Upper lobe of left lung (tissue), 6 donors: ENCODE measurements at regions not wholly inside any gene's neighbourhood (a gene's known extent, or its start where the extent isn't known, plus 50 kb on each side); places are given as distances from the start of the nearest gene placed in this dataset.

ENCODE experiments used
- ATAC-seq, 2 donors: fragments of 200-7000 bp; cut with Tn5 transposase; one replicate each; pipeline ENCODE4 v1.9.1; 2022; ENCODE audit warnings: mild to moderate bottlenecking in 2 of 2, moderate library complexity in 2 of 2; ENCODE audit not compliant: low FRiP score in 2 of 2
- DNase-seq, 2 donors: peaks; one replicate each; pipeline ENCODE4 v3.0.0-alpha.2; 2019 to 2020
- H3K27ac ChIP-seq, 4 donors: fragments of 200-600 bp; sonication (generic); one replicate each; pipeline ENCODE4 v1.5.1; 2016 to 2019
- H3K27me3 ChIP-seq, 4 donors: fragments of 200-600 bp; sonication (generic); one replicate each; pipeline ENCODE4 v1.5.1; 2017 to 2019
- H3K36me3 ChIP-seq, 4 donors: fragments of 200-600 bp; sonication (generic); one replicate each; pipeline ENCODE4 v1.5.1; 2016 to 2019
- H3K4me1 ChIP-seq, 4 donors: fragments of 200-600 bp; sonication (generic); one replicate each; pipeline ENCODE4 v1.5.1; 2018 to 2019
- H3K4me3 ChIP-seq, 4 donors: fragments of 200-600 bp; sonication (generic); one replicate each; pipeline ENCODE4 v1.5.1; 2017 to 2019; ENCODE audit warnings: mild to moderate bottlenecking in 2 of 4, moderate library complexity in 1 of 4
- H3K9me3 ChIP-seq, 4 donors: fragments of 200-600 bp; sonication (generic); one replicate each; pipeline ENCODE4 v1.5.1; 2018 to 2019
- EP300 ChIP-seq, 4 donors: sonication (generic); formaldehyde crosslinking; IDR thresholded peaks; one replicate each; pipeline ENCODE4 v1.5.1; 2017; ENCODE audit warnings: antibody characterized with exemption in 4 of 4, control low read depth in 2 of 4
- POLR2A ChIP-seq, 4 donors: fragments of 450-650 bp; IDR thresholded peaks; one replicate each; pipeline ENCODE4 v1.5.1; 2016 to 2017; ENCODE audit warnings: antibody characterized with exemption in 4 of 4, mild to moderate bottlenecking in 2 of 4
- POLR2AphosphoS5 ChIP-seq, 2 donors: sonication (generic); formaldehyde crosslinking; IDR thresholded peaks; one replicate each; pipeline ENCODE4 v1.5.1; 2017; ENCODE audit warnings: antibody characterized with exemption in 2 of 2
- WGBS, 2 donors: methylation state at CpG; one replicate each; pipeline ENCODE4 v1.1.5; 2017 to 2018; 5-methylcytosine and 5-hydroxymethylcytosine counted together
- TF ChIP-seq, protein P1 (sequence below), 6 experiments: fragments of 450-650 bp in 4 of 6; fragments of 200-600 bp in 2 of 6; sonication (generic) in 2 of 6; IDR thresholded peaks; one replicate each; pipeline ENCODE4 v1.5.1; 2016 to 2019; ENCODE audit warnings: antibody characterized with exemption in 6 of 6
- donor health status: DM: no; HTN: no; CAD: no; lungs with moderate emphysema.
- donor health status: DM: no; HTN: yes; CAD: no; lungs with severe emphysema.

DNA sequence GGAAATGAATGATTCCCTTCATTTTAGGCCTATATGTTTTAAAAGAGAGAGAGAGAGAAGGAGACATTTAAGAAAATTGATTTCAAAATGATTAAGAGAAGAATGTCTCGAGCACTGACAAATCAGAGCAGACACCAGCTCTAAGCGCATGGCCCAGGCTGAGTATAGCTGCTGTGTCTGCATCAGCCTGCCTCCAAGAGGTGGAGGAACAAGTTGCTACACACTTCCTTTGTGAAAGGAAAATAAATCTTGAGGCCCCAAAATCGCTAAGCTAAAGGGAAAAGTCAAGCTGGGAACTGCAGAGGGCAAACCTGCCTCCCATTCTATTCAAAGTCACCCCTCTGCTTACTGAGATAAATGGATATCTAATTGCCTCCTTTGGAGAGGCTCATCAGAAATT is 728.7 kb upstream of the TMEM132C start:
- Histone ChIP-seq H3K4me3 (no peak overlapping the region), H3K27me3 (no peaks in the 10 kb centered on the region), H3K27ac (no peak overlapping the region), H3K36me3 (no peaks in the 10 kb centered on the region), H3K9me3 (peaks cover 0 to 4% (median 0%) of the 10 kb centered on the region in 4 donors), H3K4me1 (no peaks in the 10 kb centered on the region)
- ATAC-seq (no peak), DNase-seq (no peak)
- WGBS, 2 donors: 42 to 51% methylated on average over 3 of the region's 3 CpGs
- TF ChIP-seq POLR2AphosphoS5 (IDR thresholded peaks at IDR 0.05) (no peak), EP300 (IDR thresholded peaks at IDR 0.05) (no peak), POLR2A (IDR thresholded peaks at IDR 0.05) (no peak)
- TF ChIP-seq, protein P1, sequence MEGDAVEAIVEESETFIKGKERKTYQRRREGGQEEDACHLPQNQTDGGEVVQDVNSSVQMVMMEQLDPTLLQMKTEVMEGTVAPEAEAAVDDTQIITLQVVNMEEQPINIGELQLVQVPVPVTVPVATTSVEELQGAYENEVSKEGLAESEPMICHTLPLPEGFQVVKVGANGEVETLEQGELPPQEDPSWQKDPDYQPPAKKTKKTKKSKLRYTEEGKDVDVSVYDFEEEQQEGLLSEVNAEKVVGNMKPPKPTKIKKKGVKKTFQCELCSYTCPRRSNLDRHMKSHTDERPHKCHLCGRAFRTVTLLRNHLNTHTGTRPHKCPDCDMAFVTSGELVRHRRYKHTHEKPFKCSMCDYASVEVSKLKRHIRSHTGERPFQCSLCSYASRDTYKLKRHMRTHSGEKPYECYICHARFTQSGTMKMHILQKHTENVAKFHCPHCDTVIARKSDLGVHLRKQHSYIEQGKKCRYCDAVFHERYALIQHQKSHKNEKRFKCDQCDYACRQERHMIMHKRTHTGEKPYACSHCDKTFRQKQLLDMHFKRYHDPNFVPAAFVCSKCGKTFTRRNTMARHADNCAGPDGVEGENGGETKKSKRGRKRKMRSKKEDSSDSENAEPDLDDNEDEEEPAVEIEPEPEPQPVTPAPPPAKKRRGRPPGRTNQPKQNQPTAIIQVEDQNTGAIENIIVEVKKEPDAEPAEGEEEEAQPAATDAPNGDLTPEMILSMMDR (IDR thresholded peaks at IDR 0.05): no peak

DNA sequence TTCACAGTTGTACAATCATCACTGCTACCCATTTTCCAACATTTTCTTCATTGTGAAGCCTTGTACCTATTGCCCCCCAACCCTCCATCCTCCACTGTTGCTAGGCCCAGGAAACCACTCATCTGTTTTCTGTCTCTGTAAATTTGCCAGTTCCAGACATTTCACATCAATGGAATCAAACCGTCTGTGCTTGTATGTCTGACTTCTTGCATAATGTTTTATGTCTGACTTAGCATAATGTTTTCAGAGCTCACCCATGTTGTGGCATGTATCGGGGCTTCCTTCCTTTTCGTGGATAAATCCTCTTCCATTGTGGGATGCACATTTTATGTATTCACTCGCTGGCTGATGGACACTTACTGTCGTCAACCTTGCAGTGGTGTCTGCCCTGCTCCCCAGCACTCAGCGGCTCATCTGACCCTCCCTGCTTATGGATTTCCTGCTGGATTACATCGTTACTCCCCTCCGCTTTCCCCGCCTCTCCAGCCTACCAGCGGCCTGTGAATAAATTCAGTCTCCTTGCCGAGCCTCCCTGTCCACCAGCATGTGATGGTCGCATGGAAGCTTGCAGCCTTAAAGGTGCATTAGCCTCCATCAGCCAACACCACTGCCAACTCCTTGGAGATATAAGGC is 727.6 kb upstream of the TMEM132C start:
- no peak overlapping the region for H3K27ac ChIP-seq
- H3K36me3 ChIP-seq: no peaks in the 10 kb centered on the region
- no peak overlapping the region for H3K4me3 ChIP-seq
- WGBS, 2 donors: 68 to 74% methylated on average over 12 of the region's 12 CpGs
- no peak for DNase-seq
- no peak for ATAC-seq
- TF ChIP-seq, protein P1 (IDR thresholded peaks at IDR 0.05): no peak
- TF ChIP-seq POLR2A (IDR thresholded peaks at IDR 0.05) (no peak), EP300 (IDR thresholded peaks at IDR 0.05) (no peak), POLR2AphosphoS5 (IDR thresholded peaks at IDR 0.05) (no peak)
- no peaks in the 10 kb centered on the region for H3K4me1 ChIP-seq
- H3K27me3 ChIP-seq: no peaks in the 10 kb centered on the region
- H3K9me3 ChIP-seq: peaks cover 0 to 4% (median 0%) of the 10 kb centered on the region in 4 donors

DNA sequence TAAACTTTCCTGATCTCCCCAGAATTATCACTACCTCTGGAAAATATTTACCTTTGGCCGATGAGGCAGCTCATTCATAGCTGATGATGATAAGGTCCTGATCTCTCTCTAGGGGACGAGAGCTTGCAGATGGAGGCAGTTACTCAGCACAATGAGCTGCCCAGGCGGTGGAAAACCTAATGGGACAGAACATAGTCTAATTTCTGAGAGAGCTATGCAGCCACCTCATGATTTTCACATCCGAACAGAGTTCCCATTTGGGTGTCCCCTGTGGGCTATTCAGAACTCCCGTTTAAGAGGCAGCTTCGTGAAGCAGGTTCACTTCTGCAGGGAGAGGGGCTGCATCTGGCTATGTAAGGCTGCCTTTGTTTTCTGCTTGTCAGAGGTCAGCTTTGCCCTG is 724.6 kb upstream of the TMEM132C start:
- Histone ChIP-seq H3K27ac (no peak overlapping the region), H3K36me3 (no peaks in the 10 kb centered on the region), H3K9me3 (no peaks in the 10 kb centered on the region), H3K4me1 (no peaks in the 10 kb centered on the region), H3K4me3 (no peak overlapping the region), H3K27me3 (no peaks in the 10 kb centered on the region)
- TF ChIP-seq EP300 (IDR thresholded peaks at IDR 0.05) (no peak), POLR2AphosphoS5 (IDR thresholded peaks at IDR 0.05) (no peak), POLR2A (IDR thresholded peaks at IDR 0.05) (no peak)
- TF ChIP-seq, protein P1 (IDR thresholded peaks at IDR 0.05): no peak
- ATAC-seq: no peak
- WGBS, 2 donors: 35 to 60% methylated on average over 4 to 6 of the region's 6 CpGs
- DNase-seq: no peak

DNA sequence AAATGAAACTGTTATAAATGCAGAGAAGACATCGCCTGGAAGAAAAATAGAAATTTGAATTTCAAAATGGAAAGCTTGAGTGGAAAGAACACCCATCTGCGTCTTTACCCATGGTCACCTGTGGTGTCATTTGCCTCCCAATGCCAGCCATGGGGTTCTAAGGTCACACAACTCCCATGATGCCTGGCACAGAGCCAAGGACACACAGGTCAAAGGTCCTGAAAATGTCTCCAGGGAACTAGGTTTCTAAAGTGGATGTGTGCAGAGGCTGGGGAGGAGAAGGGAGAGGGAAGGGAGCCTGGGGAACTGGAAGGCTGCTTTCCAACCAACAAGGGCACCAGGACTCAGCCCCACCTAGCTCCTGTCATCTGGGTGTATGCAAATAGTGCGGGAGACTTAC is 724.0 kb upstream of the TMEM132C start:
- H3K4me3 ChIP-seq: no peak overlapping the region
- H3K9me3 ChIP-seq: no peaks in the 10 kb centered on the region
- ATAC-seq (no peak), DNase-seq (no peak)
- H3K27me3 ChIP-seq: no peaks in the 10 kb centered on the region
- TF ChIP-seq POLR2AphosphoS5 (IDR thresholded peaks at IDR 0.05) (no peak), POLR2A (IDR thresholded peaks at IDR 0.05) (no peak), EP300 (IDR thresholded peaks at IDR 0.05) (no peak)
- TF ChIP-seq, protein P1 (IDR thresholded peaks at IDR 0.05): no peak
- no peaks in the 10 kb centered on the region for H3K4me1 ChIP-seq
- H3K36me3 ChIP-seq: no peaks in the 10 kb centered on the region
- 82 to 87% methylated on average over 3 of the region's 3 CpGs for WGBS, 2 donors
- H3K27ac ChIP-seq: no peak overlapping the region
